Naive thymus-derived CD4-positive, alpha-beta T cell (primary cell): ENCODE measurements at regions not wholly inside any gene's neighbourhood (a gene's known extent, or its start where the extent isn't known, plus 50 kb on each side); places are given as distances from the start of the nearest gene placed in this dataset.
"Not testable (repeated sequence)": the region's sequence is repeated elsewhere in the genome, so short reads cannot be mapped to it uniquely, and the experiment has no call there.

Experiments used
- ATAC-seq: fragments of 150-1000 bp; cut with Tn5 transposase; 2 replicates; pipeline ENCODE4 v1.10.0; 2021; ENCODE audit warnings: mild to moderate bottlenecking, moderate library complexity
- CTCF ChIA-PET: fragments of 350-600 bp; sonication (Branson Sonifier 250); formaldehyde crosslinking; loops from one replicate; lab custom pipeline; 2021; ENCODE audit warnings: antibody characterized with exemption; lab: Charles Lee
- POLR2A ChIA-PET: fragments of 350-600 bp; sonication (Branson Sonifier 250); formaldehyde crosslinking; loops from one replicate; lab custom pipeline; 2021; ENCODE audit warnings: antibody characterized with exemption, inconsistent platforms; lab: Charles Lee
- DNase-seq, 9 donors: peaks; one replicate each; pipeline versions ENCODE4 v3.0.0 to v3.0.0-alpha.2; 2020 to 2022; ENCODE audit warnings: mixed read lengths in 1 of 9
- H3K27ac ChIP-seq: one replicate; pipeline ENCODE4 v1.7.0; 2013; ENCODE audit warnings: mild to moderate bottlenecking, low read depth, low read length, moderate library complexity
- H3K27me3 ChIP-seq, 2 donors: one replicate each; pipeline ENCODE4 v1.7.0; 2013; ENCODE audit warnings: low read length in 2 of 2, mild to moderate bottlenecking in 2 of 2, moderate library complexity in 2 of 2; ENCODE audit not compliant: control insufficient read depth in 2 of 2, insufficient read depth in 2 of 2
- H3K36me3 ChIP-seq, 3 experiments: 1 replicate in 2 of 3; 2 replicates in 1 of 3; pipeline ENCODE4 v1.7.0; 2013; ENCODE audit warnings: low read length in 3 of 3, mild to moderate bottlenecking in 3 of 3, moderate library complexity in 1 of 3; ENCODE audit not compliant: insufficient read depth in 3 of 3, control insufficient read depth in 2 of 3
- H3K4me1 ChIP-seq, 2 donors: one replicate each; pipeline ENCODE4 v1.7.0; 2013; ENCODE audit warnings: low read length in 2 of 2, mild to moderate bottlenecking in 2 of 2, moderate library complexity in 1 of 2; ENCODE audit not compliant: control insufficient read depth in 2 of 2, insufficient read depth in 2 of 2
- H3K4me3 ChIP-seq: 2 replicates; pipeline ENCODE4 v1.7.0; 2013; ENCODE audit warnings: mild to moderate bottlenecking, low read length
- H3K9me3 ChIP-seq, 3 experiments: 1 replicate in 2 of 3; 2 replicates in 1 of 3; pipeline ENCODE4 v1.7.0; 2013; ENCODE audit warnings: low read length in 3 of 3; ENCODE audit not compliant: control insufficient read depth in 2 of 3
- H3K27ac Mint-ChIP-seq, 9 donors: one replicate each; pipeline ENCODE4 v1.8.0; 2020 to 2022; ENCODE audit warnings: mixed read lengths in 9 of 9, mild to moderate bottlenecking in 8 of 9, moderate library complexity in 5 of 9, inconsistent platforms in 2 of 9
- H3K27me3 Mint-ChIP-seq, 5 donors: one replicate each; pipeline ENCODE4 v1.8.0; 2021 to 2022; ENCODE audit warnings: mixed read lengths in 5 of 5, mild to moderate bottlenecking in 1 of 5
- H3K36me3 Mint-ChIP-seq, 5 donors: one replicate each; pipeline ENCODE4 v1.8.0; 2020 to 2022; ENCODE audit warnings: mixed read lengths in 5 of 5, mild to moderate bottlenecking in 3 of 5, inconsistent platforms in 1 of 5
- H3K4me1 Mint-ChIP-seq, 7 donors: one replicate each; pipeline ENCODE4 v1.8.0; 2020 to 2022; ENCODE audit warnings: mixed read lengths in 7 of 7, mild to moderate bottlenecking in 3 of 7, inconsistent platforms in 1 of 7
- H3K4me3 Mint-ChIP-seq, 10 donors: one replicate each; pipeline ENCODE4 v1.8.0; 2020 to 2022; ENCODE audit warnings: mild to moderate bottlenecking in 10 of 10, mixed read lengths in 10 of 10, moderate library complexity in 6 of 10, inconsistent platforms in 2 of 10
- H3K9me3 Mint-ChIP-seq, 11 donors: one replicate each; pipeline ENCODE4 v1.8.0; 2020 to 2022; ENCODE audit warnings: mixed read lengths in 11 of 11, mild to moderate bottlenecking in 4 of 11, inconsistent platforms in 1 of 11, moderate library complexity in 1 of 11
- intact Hi-C, 2 donors: fragments of 100-400 bp; cut with micrococcal nuclease; formaldehyde crosslinking; loops; one replicate each; pipeline ENCODE4 v1.15.1; 2023

DNA sequence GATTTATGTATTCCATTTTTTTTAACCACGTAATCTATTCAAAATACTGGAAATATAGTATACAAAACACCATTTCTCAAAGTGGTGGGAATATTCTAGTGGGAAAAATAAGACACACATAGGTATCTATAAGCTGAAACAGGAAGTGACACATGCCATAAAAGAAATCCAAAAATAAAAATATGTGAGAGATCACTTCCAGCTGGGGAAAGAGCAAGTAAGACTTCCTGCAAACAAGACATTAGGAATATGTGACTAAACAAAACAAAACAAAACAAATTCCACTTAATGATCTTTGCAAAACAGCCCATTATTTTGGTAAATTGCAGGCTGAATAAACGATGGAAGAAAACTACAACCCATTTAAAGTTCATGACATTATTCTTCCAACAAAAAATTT lies 107.3 kb upstream of the CEP126 start:
- Mint-ChIP-seq H3K9me3 (peaks cover 0 to 5% (median 0%) of the 10 kb centered on the region in 11 donors), H3K4me1 (no peaks in the 10 kb centered on the region), H3K36me3 (no peaks in the 10 kb centered on the region), H3K4me3 (no peak overlapping the region), H3K27ac (no peak overlapping the region), H3K27me3 (peaks cover 0 to 6% (median 1%) of the 10 kb centered on the region in 5 donors)
- ATAC-seq (no peak), DNase-seq (no peak)
- H3K27ac ChIP-seq: no peak overlapping the region
- no peaks in the 10 kb centered on the region for H3K4me1 ChIP-seq
- H3K9me3 ChIP-seq: no peaks in the 10 kb centered on the region
- intact Hi-C loops: no loop called here
- no peaks in the 10 kb centered on the region for H3K27me3 ChIP-seq
- ChIA-PET POLR2A (no interaction called here), CTCF (no interaction called here)
- H3K4me3 ChIP-seq: no peak overlapping the region
- no peaks in the 10 kb centered on the region for H3K36me3 ChIP-seq

DNA sequence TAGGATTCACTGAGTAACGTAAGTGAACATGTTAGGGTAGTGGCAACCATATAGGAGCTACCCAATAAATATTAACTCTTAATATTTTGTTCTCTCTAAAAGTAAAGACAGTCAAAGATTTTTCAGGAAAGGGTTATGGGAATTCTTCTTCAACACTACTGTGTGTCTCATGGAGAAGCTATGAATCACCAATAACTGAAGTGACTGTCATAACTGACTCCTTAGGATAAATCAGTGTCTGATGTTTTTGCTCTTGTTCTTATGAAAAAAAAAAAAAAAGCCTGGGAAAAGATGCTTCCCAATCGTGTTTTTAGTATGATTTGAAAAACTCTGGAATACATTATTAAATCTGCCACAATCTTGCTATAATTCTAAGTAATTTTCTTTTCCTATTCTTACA lies 111.2 kb upstream of the CEP126 start:
- H3K36me3 ChIP-seq: no peaks in the 10 kb centered on the region
- CTCF ChIA-PET: no interaction called here
- H3K4me1 Mint-ChIP-seq: no peaks in the 10 kb centered on the region
- H3K4me3 ChIP-seq: no peak overlapping the region
- no peaks in the 10 kb centered on the region for H3K27me3 ChIP-seq
- intact Hi-C loops: no loop called here
- peaks cover 0 to 11% (median 6%) of the 10 kb centered on the region in 11 donors for H3K9me3 Mint-ChIP-seq
- POLR2A ChIA-PET: no interaction called here
- ATAC-seq (no peak), DNase-seq (no peak)
- H3K9me3 ChIP-seq: no peaks in the 10 kb centered on the region
- peaks cover 0 to 12% (median 6%) of the 10 kb centered on the region in 5 donors for H3K27me3 Mint-ChIP-seq
- H3K27ac ChIP-seq: no peak overlapping the region
- no peaks in the 10 kb centered on the region for H3K36me3 Mint-ChIP-seq
- no peaks in the 10 kb centered on the region for H3K4me1 ChIP-seq
- H3K4me3 Mint-ChIP-seq: no peak overlapping the region
- no peak overlapping the region for H3K27ac Mint-ChIP-seq

DNA sequence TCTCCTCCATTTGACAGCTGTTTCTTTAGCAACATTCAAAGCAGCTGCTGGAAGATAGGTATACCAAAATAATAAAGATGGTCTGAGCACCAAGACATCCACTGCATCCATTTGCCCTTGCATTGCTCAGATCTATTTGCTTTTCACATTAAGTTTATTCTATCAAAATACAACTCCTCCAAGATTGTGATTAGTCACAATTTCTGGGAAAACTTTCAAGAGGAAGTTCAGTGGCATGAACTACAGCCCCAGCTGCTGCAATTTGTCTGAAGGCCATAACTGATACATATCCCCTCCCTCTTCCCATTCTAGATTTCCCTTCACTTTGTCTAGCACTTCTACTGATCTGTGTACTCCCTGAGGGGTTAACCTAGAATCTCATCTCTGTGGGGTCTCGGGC lies 117.5 kb upstream of the CEP126 start:
- POLR2A ChIA-PET: no interaction called here
- no peak overlapping the region for H3K27ac Mint-ChIP-seq

DNA sequence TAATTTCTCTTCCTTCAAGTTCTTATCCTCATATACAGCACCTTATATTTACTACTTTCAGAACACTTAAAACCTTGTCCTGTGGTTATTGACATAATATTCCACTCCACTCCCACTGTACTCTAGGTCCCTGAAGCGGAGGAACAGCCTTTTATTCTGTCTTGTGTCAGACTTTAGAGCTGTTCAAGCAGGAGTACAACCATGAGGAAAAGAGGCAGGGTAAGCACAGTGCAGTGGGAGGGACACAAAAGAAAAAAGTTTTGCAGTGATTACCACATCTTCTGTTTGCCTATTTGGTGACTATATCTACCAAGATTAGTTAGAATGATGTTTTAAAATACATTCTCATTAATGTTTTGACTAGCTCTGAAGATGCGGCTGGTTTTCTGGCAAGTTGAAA lies 122.0 kb upstream of the CEP126 start:
- intact Hi-C loops: no loop called here

More for the DNA sequence above, 117.5 kb upstream of the CEP126 start:
- no peaks in the 10 kb centered on the region for H3K4me1 Mint-ChIP-seq
- CTCF ChIA-PET: no interaction called here
- Histone ChIP-seq H3K27ac (no peak overlapping the region), H3K27me3 (no peaks in the 10 kb centered on the region), H3K9me3 (no peaks in the 10 kb centered on the region), H3K36me3 (no peaks in the 10 kb centered on the region), H3K4me1 (no peaks in the 10 kb centered on the region), H3K4me3 (no peak overlapping the region)
- ATAC-seq (no peak), DNase-seq (no peak)
- H3K27me3 Mint-ChIP-seq: peaks cover 0 to 12% (median 11%) of the 10 kb centered on the region in 5 donors
- H3K9me3 Mint-ChIP-seq: peaks cover 0 to 17% (median 6%) of the 10 kb centered on the region in 11 donors
- intact Hi-C loops: no loop called here
- no peak overlapping the region for H3K4me3 Mint-ChIP-seq
- H3K36me3 Mint-ChIP-seq: no peaks in the 10 kb centered on the region

DNA sequence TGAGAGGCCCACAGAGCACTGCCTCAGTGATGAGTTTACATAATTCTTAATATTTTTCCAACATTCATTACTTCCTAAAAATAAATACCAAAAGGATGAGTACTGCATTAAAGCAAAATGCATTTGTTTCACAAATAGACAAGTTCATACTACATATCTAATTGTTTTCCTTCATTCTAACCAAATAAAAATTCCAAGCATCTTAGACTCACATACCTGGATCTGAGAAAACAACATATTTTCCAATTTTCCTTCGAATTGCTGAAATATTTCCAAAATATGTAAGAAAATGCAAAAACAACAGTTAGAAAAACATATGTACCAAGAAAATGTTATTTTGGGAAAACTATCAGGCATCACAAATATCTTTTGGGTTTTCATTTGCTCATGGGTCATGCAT lies 127.9 kb upstream of the CEP126 start:
- CTCF ChIA-PET: no interaction called here
- intact Hi-C loops: no loop called here

More for the DNA sequence above, 122.0 kb upstream of the CEP126 start:
- Mint-ChIP-seq H3K4me3 (no peak overlapping the region), H3K9me3 (peaks cover 0 to 10% (median 4%) of the 10 kb centered on the region in 11 donors), H3K27me3 (peaks cover 0 to 11% (median 4%) of the 10 kb centered on the region in 5 donors), H3K4me1 (no peaks in the 10 kb centered on the region), H3K36me3 (no peaks in the 10 kb centered on the region), H3K27ac (no peak overlapping the region)
- POLR2A ChIA-PET: no interaction called here
- no peak overlapping the region for H3K4me3 ChIP-seq
- CTCF ChIA-PET: no interaction called here
- no peaks in the 10 kb centered on the region for H3K36me3 ChIP-seq
- DNase-seq: no peak
- H3K27me3 ChIP-seq: no peaks in the 10 kb centered on the region
- no peaks in the 10 kb centered on the region for H3K9me3 ChIP-seq
- no peak for ATAC-seq
- no peaks in the 10 kb centered on the region for H3K4me1 ChIP-seq
- no peak overlapping the region for H3K27ac ChIP-seq

DNA sequence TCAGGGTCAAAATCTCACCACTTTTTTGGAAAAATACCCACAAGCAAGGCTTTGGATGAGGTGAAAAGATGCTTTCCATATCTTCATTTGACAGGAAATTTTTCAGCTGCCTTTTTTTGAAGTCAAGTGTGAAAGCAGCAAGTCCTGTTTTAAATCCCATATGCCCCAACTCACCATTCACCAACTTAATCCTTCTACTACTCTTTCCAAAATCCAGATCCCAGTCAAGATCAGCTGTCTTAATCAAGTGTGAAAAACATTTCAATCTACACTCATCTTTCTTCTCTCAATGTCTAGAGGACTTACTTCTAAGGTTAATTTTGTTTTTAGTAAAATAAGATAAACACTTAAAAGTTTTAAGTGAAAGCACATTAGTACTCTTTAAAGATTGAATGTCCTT lies 128.4 kb upstream of the CEP126 start:
- DNase-seq (no peak), ATAC-seq (no peak)
- Mint-ChIP-seq H3K27me3 (peaks cover 0 to 7% (median 0%) of the 10 kb centered on the region in 5 donors), H3K36me3 (peaks cover 0 to 5% (median 0%) of the 10 kb centered on the region in 5 donors), H3K4me3 (no peak overlapping the region), H3K27ac (no peak overlapping the region), H3K9me3 (peaks cover 0 to 21% (median 5%) of the 10 kb centered on the region in 11 donors), H3K4me1 (no peaks in the 10 kb centered on the region)
- H3K36me3 ChIP-seq: no peaks in the 10 kb centered on the region
- ChIA-PET POLR2A (no interaction called here), CTCF (no interaction called here)
- no peak overlapping the region for H3K4me3 ChIP-seq
- H3K4me1 ChIP-seq: no peaks in the 10 kb centered on the region
- intact Hi-C loops: no loop called here
- no peaks in the 10 kb centered on the region for H3K27me3 ChIP-seq
- H3K9me3 ChIP-seq: no peaks in the 10 kb centered on the region
- H3K27ac ChIP-seq: no peak overlapping the region

More for the DNA sequence above, 127.9 kb upstream of the CEP126 start:
- Histone ChIP-seq H3K4me1 (no peaks in the 10 kb centered on the region), H3K27me3 (no peaks in the 10 kb centered on the region), H3K27ac (no peak overlapping the region), H3K4me3 (no peak overlapping the region), H3K9me3 (no peaks in the 10 kb centered on the region), H3K36me3 (no peaks in the 10 kb centered on the region)
- POLR2A ChIA-PET: no interaction called here
- no peak overlapping the region for H3K4me3 Mint-ChIP-seq
- DNase-seq (no peak), ATAC-seq (no peak)
- H3K4me1 Mint-ChIP-seq: no peaks in the 10 kb centered on the region
- peaks cover 0 to 3% (median 0%) of the 10 kb centered on the region in 5 donors for H3K36me3 Mint-ChIP-seq
- H3K27me3 Mint-ChIP-seq: peaks cover 0 to 7% (median 0%) of the 10 kb centered on the region in 5 donors
- H3K9me3 Mint-ChIP-seq: peaks cover 0 to 20% (median 3%) of the 10 kb centered on the region in 11 donors
- no peak overlapping the region for H3K27ac Mint-ChIP-seq

DNA sequence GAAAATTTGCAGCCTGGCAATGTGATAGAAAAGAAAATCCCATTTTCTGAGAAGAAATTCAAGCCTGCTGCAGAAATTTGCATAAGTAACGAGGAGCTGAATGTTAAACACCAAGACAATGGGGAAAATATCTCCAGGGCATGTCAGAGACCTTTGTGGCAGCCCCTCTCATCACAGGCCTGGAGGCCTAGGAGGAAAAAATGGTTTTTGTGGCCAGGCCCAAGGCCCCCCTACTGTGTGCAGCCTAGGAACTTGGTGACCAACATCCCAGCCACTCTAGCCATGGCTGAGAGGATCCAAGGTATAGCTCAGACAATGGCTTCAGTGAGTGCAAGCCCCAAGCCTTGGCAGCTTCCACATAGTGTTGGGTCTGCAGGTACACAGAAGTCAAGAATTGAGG lies 135.6 kb upstream of the CEP126 start:
- H3K4me3 Mint-ChIP-seq, H3K4me1 ChIP-seq, POLR2A ChIA-PET, intact Hi-C loops, H3K4me1 Mint-ChIP-seq, H3K9me3 ChIP-seq, H3K27me3 Mint-ChIP-seq, H3K4me3 ChIP-seq, H3K36me3 ChIP-seq, DNase-seq, H3K27me3 ChIP-seq, H3K36me3 Mint-ChIP-seq, CTCF ChIA-PET, H3K27ac ChIP-seq, ATAC-seq, H3K27ac Mint-ChIP-seq: not testable (repeated sequence)
- peaks cover 6 to 52% (median 14%) of the 10 kb centered on the region in 11 donors for H3K9me3 Mint-ChIP-seq
